OCI-LY7 (cell line): ENCODE measurements at regions not wholly inside any gene's neighbourhood (a gene's known extent, or its start where the extent isn't known, plus 50 kb on each side); places are given as distances from the start of the nearest gene placed in this dataset.

Experiments used
- BruUV-seq: library from RNA; stranded (reverse); fragments of 400-500 nt; replicated peaks from 2 replicates; lab custom pipeline; 2021; lab: Mats Ljungman, UMichigan
- CTCF ChIA-PET: fragments of 300-600 bp; sonication (Branson Sonifier 250); formaldehyde crosslinking; loops from one replicate; lab custom pipeline; 2022; ENCODE audit warnings: antibody characterized with exemption; ENCODE audit not compliant: unreplicated experiment; lab: Charles Lee
- POLR2A ChIA-PET: fragments of 300-600 bp; sonication (Branson Sonifier 250); formaldehyde crosslinking; loops from one replicate; lab custom pipeline; 2022; ENCODE audit warnings: antibody characterized with exemption; lab: Charles Lee
- DNase-seq: peaks from one replicate; pipeline ENCODE4 v3.0.0-alpha.2; 2015; ENCODE audit warnings: low spot score
- H2AFZ ChIP-seq: fragments of 200-600 bp; sonication (generic), shearing (Covaris generic); 2 replicates; pipeline ENCODE4 v1.6.1; 2014; ENCODE audit warnings: mild to moderate bottlenecking, antibody characterized with exemption, low read length, moderate library complexity
- H3K27ac ChIP-seq: fragments of 200-600 bp; sonication (generic); 2 replicates; pipeline ENCODE4 v1.5.1; 2014; ENCODE audit warnings: mixed run types, low read depth, mild to moderate bottlenecking, moderate library complexity, low read length, inconsistent platforms; ENCODE audit not compliant: poor library complexity, severe bottlenecking
- H3K36me3 ChIP-seq: fragments of 200-600 bp; sonication (generic); 2 replicates; pipeline ENCODE4 v1.6.1; 2014; ENCODE audit warnings: mild to moderate bottlenecking, antibody characterized with exemption, low read length, moderate library complexity, mixed read lengths; ENCODE audit not compliant: insufficient read depth
- H3K4me1 ChIP-seq: fragments of 200-600 bp; sonication (generic); 2 replicates; pipeline ENCODE4 v1.5.1; 2014; ENCODE audit warnings: mild to moderate bottlenecking, low read length; ENCODE audit not compliant: insufficient read depth, poor library complexity, severe bottlenecking
- H3K4me2 ChIP-seq: fragments of 200-600 bp; sonication (generic); 2 replicates; pipeline ENCODE4 v1.6.1; 2014; ENCODE audit warnings: mild to moderate bottlenecking, low read length
- H3K4me3 ChIP-seq: fragments of 200-600 bp; sonication (generic); 2 replicates; pipeline ENCODE4 v1.5.1; 2014; ENCODE audit warnings: mild to moderate bottlenecking, low read depth, low read length; ENCODE audit not compliant: poor library complexity, severe bottlenecking
- H3K79me2 ChIP-seq: fragments of 200-600 bp; sonication (generic); 2 replicates; pipeline ENCODE4 v1.6.1; 2016; ENCODE audit warnings: low read depth, mild to moderate bottlenecking, low read length, moderate library complexity, mixed read lengths; ENCODE audit not compliant: insufficient read depth
- H3K9me2 ChIP-seq: fragments of 200-600 bp; sonication (generic); 2 replicates; pipeline ENCODE4 v1.6.1; 2016; ENCODE audit warnings: mild to moderate bottlenecking, low read length, mixed read lengths; ENCODE audit not compliant: insufficient read depth
- H3K9me3 ChIP-seq: fragments of 200-600 bp; sonication (generic); 2 replicates; pipeline ENCODE4 v1.6.1; 2014; ENCODE audit warnings: mild to moderate bottlenecking, mixed run types, low read length, mixed read lengths
- H4K20me1 ChIP-seq: fragments of 200-600 bp; sonication (generic); 2 replicates; pipeline ENCODE4 v1.6.1; 2014; ENCODE audit warnings: mild to moderate bottlenecking, antibody characterized with exemption, low read length, moderate library complexity, mixed read lengths; ENCODE audit not compliant: insufficient read depth
- EZH2phosphoT487 ChIP-seq: fragments of 200-600 bp; sonication (generic); IDR thresholded peaks from 2 replicates; pipeline ENCODE4 v1.6.1; 2018; ENCODE audit warnings: low read depth, borderline replicate concordance, mild to moderate bottlenecking, mixed run types, antibody characterized with exemption, low read length, moderate library complexity, mixed read lengths
- intact Hi-C: fragments of 100-400 bp; cut with micrococcal nuclease; formaldehyde crosslinking; loops from one replicate; pipeline ENCODE4 v1.10.0; 2022; ENCODE audit not compliant: unreplicated experiment
- TF ChIP-seq, protein P1 (sequence below): fragments of 200-600 bp; sonication (generic); conservative IDR thresholded peaks from 2 replicates; pipeline ENCODE4 v1.5.1; 2014; ENCODE audit warnings: mild to moderate bottlenecking, antibody characterized with exemption, low read length, moderate library complexity, mixed read lengths

- Histone ChIP-seq H4K20me1 (no peaks in the 10 kb centered on the region), H2AFZ (no peak overlapping the region), H3K4me1 (no peaks in the 10 kb centered on the region), H3K4me3 (no peak overlapping the region), H3K36me3 (no peaks in the 10 kb centered on the region), H3K4me2 (no peak overlapping the region), H3K79me2 (no peaks in the 10 kb centered on the region), H3K9me3 (no peaks in the 10 kb centered on the region), H3K27ac (no peak overlapping the region), H3K9me2 (no peaks in the 10 kb centered on the region)
- intact Hi-C loops: no loop called here
- BruUV-seq: no TSS peak
- no peak for TF ChIP-seq EZH2phosphoT487
- TF ChIP-seq, protein P1, sequence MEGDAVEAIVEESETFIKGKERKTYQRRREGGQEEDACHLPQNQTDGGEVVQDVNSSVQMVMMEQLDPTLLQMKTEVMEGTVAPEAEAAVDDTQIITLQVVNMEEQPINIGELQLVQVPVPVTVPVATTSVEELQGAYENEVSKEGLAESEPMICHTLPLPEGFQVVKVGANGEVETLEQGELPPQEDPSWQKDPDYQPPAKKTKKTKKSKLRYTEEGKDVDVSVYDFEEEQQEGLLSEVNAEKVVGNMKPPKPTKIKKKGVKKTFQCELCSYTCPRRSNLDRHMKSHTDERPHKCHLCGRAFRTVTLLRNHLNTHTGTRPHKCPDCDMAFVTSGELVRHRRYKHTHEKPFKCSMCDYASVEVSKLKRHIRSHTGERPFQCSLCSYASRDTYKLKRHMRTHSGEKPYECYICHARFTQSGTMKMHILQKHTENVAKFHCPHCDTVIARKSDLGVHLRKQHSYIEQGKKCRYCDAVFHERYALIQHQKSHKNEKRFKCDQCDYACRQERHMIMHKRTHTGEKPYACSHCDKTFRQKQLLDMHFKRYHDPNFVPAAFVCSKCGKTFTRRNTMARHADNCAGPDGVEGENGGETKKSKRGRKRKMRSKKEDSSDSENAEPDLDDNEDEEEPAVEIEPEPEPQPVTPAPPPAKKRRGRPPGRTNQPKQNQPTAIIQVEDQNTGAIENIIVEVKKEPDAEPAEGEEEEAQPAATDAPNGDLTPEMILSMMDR: no peak
- ChIA-PET CTCF (no interaction called here), POLR2A (no interaction called here)
- no peak for DNase-seq
Measured at GRCh38 chr20:39290575-39290974, 328.4 kb downstream of the DHX35 start.

- H3K4me2 ChIP-seq: no peak overlapping the region
- intact Hi-C loops: no loop called here
- no peak for DNase-seq
- ChIA-PET CTCF (no interaction called here), POLR2A (interaction anchor here (0.7 kb wide), 1 partner anchor 20 kb away, joined by 3 read pairs; no protein-coding TSS in a partner anchor)
- no peak overlapping the region for H2AFZ ChIP-seq
- no peak overlapping the region for H3K27ac ChIP-seq
- no TSS peak for BruUV-seq
- no peaks in the 10 kb centered on the region for H3K9me3 ChIP-seq
- H3K9me2 ChIP-seq: no peaks in the 10 kb centered on the region
- no peaks in the 10 kb centered on the region for H3K79me2 ChIP-seq
- no peaks in the 10 kb centered on the region for H3K36me3 ChIP-seq
- no peaks in the 10 kb centered on the region for H3K4me1 ChIP-seq
- H3K4me3 ChIP-seq: no peak overlapping the region
- TF ChIP-seq, protein P1: no peak
- TF ChIP-seq EZH2phosphoT487: no peak
- no peaks in the 10 kb centered on the region for H4K20me1 ChIP-seq
Measured at GRCh38 chr20:39289831-39290230, 327.7 kb downstream of the DHX35 start.

DNA sequence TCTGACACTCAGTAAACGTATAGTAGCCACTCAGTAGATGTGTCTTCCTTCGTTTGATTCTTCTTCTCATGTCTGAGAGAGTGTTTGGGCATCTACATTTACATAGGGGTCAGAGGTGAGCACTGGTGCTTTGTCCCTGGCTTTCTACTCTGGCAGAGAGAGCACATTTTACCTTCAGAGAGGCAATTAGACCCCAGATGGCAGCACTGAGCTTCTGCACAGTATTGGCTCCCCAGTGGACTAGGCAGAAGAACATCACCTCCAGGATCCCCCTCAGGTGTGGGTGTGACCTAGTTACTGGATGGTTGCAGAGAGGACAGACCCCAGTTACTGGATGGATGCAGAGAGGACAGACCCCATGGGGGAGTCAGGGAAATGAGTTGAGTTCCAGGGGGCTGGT lies 327.2 kb downstream of the DHX35 start:
- H3K27ac ChIP-seq: no peak overlapping the region
- no TSS peak for BruUV-seq

More for the DNA sequence above, 327.2 kb downstream of the DHX35 start:
- H3K4me2 ChIP-seq: no peak overlapping the region
- no peaks in the 10 kb centered on the region for H3K36me3 ChIP-seq
- H2AFZ ChIP-seq: no peak overlapping the region
- H3K4me1 ChIP-seq: no peaks in the 10 kb centered on the region
- intact Hi-C loops: no loop called here
- H3K4me3 ChIP-seq: no peak overlapping the region
- POLR2A ChIA-PET: no interaction called here
- TF ChIP-seq, protein P1: peak; percentile 72
- no peak for TF ChIP-seq EZH2phosphoT487
- no peaks in the 10 kb centered on the region for H3K79me2 ChIP-seq
- H4K20me1 ChIP-seq: no peaks in the 10 kb centered on the region
- peak; percentile 8 for DNase-seq
- H3K9me3 ChIP-seq: no peaks in the 10 kb centered on the region
- CTCF ChIA-PET: no interaction called here
- H3K9me2 ChIP-seq: no peaks in the 10 kb centered on the region
